Hepatocyte (in vitro differentiated cells): ENCODE measurements at regions not wholly inside any gene's neighbourhood (a gene's known extent, or its start where the extent isn't known, plus 50 kb on each side); places are given as distances from the start of the nearest gene placed in this dataset.

Source experiments
- DNase-seq: peaks from one replicate; pipeline ENCODE4 v3.0.0-alpha.2; 2016; ENCODE audit warnings: low spot score
- H2AFZ ChIP-seq: fragments of 200-600 bp; sonication (generic); 2 replicates; pipeline ENCODE4 v1.6.0; 2016; ENCODE audit warnings: antibody characterized with exemption, mild to moderate bottlenecking
- H3K27ac ChIP-seq: fragments of 200-600 bp; sonication (generic); 2 replicates; pipeline ENCODE4 v1.5.1; 2016; ENCODE audit warnings: mild to moderate bottlenecking
- H3K27me3 ChIP-seq: fragments of 200-600 bp; sonication (generic); 2 replicates; pipeline ENCODE4 v1.6.1; 2016
- H3K36me3 ChIP-seq: fragments of 200-600 bp; sonication (generic); replicated peaks from 2 replicates; pipeline ENCODE4 v1.5.1; 2016; ENCODE audit warnings: low read depth; ENCODE audit not compliant: insufficient read depth
- H3K4me1 ChIP-seq: fragments of 200-600 bp; sonication (generic); 2 replicates; pipeline ENCODE4 v1.5.1; 2016; ENCODE audit warnings: mild to moderate bottlenecking, moderate library complexity; ENCODE audit not compliant: insufficient read depth
- H3K4me2 ChIP-seq: fragments of 200-600 bp; sonication (generic); 2 replicates; pipeline ENCODE4 v1.6.0; 2016
- H3K4me3 ChIP-seq: fragments of 200-600 bp; sonication (generic); 2 replicates; pipeline ENCODE4 v1.5.1; 2016; ENCODE audit warnings: mild to moderate bottlenecking
- H3K79me2 ChIP-seq: fragments of 200-600 bp; sonication (generic); 2 replicates; pipeline ENCODE4 v1.6.0; 2017; ENCODE audit warnings: mild to moderate bottlenecking
- H3K9me2 ChIP-seq: fragments of 200-600 bp; sonication (generic); replicated peaks from 2 replicates; pipeline ENCODE4 v1.6.0; 2017; ENCODE audit warnings: mild to moderate bottlenecking; ENCODE audit not compliant: insufficient read depth
- H3K9me3 ChIP-seq: fragments of 200-600 bp; sonication (generic); 2 replicates; pipeline ENCODE4 v1.5.1; 2016; ENCODE audit warnings: low read depth, mild to moderate bottlenecking
- H4K20me1 ChIP-seq: fragments of 200-600 bp; sonication (generic); 2 replicates; pipeline ENCODE4 v1.6.0; 2016; ENCODE audit warnings: mild to moderate bottlenecking; ENCODE audit not compliant: insufficient read depth, poor library complexity, severe bottlenecking
- EZH2 ChIP-seq: fragments of 200-600 bp; sonication (generic); IDR thresholded peaks from 2 replicates; pipeline ENCODE4 v1.6.1; 2016; ENCODE audit warnings: antibody characterized with exemption, mild to moderate bottlenecking, borderline replicate concordance
- EZH2phosphoT487 ChIP-seq: fragments of 200-600 bp; sonication (generic); IDR thresholded peaks from one replicate; pipeline ENCODE4 v1.6.1; 2018; ENCODE audit warnings: antibody characterized with exemption, mild to moderate bottlenecking, low read depth, moderate library complexity; ENCODE audit not compliant: unreplicated experiment, severe bottlenecking
- WGBS: methylation state at CpG from one replicate; pipeline ENCODE4 v1.1.6; 2016; ENCODE audit warnings: low lambda C conversion rate; ENCODE audit errors: missing lambda C conversion rate; 5-methylcytosine and 5-hydroxymethylcytosine counted together
- TF ChIP-seq, protein P1 (sequence below): fragments of 200-600 bp; sonication (generic); IDR thresholded peaks from 2 replicates; pipeline ENCODE4 v1.5.1; 2016; ENCODE audit warnings: antibody characterized with exemption, mild to moderate bottlenecking; ENCODE audit not compliant: poor library complexity

GRCh38 chr2:123695426-123695825 is 329.7 kb upstream of the CNTNAP5 start:
- Histone ChIP-seq H4K20me1 (no peaks in the 10 kb centered on the region), H3K27ac (no peak overlapping the region), H3K9me3 (no peaks in the 10 kb centered on the region), H3K36me3 (no peaks in the 10 kb centered on the region), H3K4me2 (no peak overlapping the region), H2AFZ (no peak overlapping the region), H3K9me2 (no peaks in the 10 kb centered on the region), H3K4me1 (no peaks in the 10 kb centered on the region), H3K4me3 (no peak overlapping the region), H3K27me3 (no peaks in the 10 kb centered on the region), H3K79me2 (no peaks in the 10 kb centered on the region)
- no peak for TF ChIP-seq EZH2phosphoT487
- TF ChIP-seq EZH2, result no peak
- TF ChIP-seq, protein P1, sequence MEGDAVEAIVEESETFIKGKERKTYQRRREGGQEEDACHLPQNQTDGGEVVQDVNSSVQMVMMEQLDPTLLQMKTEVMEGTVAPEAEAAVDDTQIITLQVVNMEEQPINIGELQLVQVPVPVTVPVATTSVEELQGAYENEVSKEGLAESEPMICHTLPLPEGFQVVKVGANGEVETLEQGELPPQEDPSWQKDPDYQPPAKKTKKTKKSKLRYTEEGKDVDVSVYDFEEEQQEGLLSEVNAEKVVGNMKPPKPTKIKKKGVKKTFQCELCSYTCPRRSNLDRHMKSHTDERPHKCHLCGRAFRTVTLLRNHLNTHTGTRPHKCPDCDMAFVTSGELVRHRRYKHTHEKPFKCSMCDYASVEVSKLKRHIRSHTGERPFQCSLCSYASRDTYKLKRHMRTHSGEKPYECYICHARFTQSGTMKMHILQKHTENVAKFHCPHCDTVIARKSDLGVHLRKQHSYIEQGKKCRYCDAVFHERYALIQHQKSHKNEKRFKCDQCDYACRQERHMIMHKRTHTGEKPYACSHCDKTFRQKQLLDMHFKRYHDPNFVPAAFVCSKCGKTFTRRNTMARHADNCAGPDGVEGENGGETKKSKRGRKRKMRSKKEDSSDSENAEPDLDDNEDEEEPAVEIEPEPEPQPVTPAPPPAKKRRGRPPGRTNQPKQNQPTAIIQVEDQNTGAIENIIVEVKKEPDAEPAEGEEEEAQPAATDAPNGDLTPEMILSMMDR, result no peak
- 73% methylated on average over 4 of the region's 4 CpGs for WGBS
- peak; percentile 17 for DNase-seq

- DNase-seq, result no peak
- WGBS, result 89% methylated on average over 4 of the region's 4 CpGs
These were observed 329.1 kb upstream of the CNTNAP5 start for GRCh38 chr2:123696021-123696420.

DNA sequence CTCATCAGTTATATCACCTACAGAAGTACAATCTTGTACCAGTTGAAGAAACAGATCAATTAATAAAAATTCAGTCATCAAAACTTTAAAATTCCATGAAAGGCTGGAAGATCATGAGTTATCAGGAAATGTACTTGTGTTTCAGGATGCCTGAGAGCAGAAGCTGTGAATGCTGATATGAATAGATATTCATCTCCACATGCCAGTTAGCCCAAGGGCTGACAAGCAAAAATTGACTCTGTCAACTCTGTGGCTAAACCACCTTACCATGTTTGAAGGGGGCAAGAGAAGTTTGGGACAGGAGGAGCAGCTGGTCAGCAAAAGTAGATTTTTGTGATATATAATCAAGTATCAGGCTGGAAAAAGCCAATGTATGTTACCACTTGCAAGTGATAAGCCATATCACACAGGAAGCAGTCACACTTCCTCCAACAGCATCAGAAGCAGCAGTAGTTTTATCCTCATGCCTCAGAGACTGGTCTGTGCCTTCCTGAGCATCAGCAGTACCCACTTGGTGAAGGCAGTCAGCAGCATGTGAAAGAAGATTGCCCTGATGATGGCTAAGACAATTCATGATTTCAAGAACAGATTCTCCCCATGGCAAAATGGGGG is 328.2 kb upstream of the CNTNAP5 start:
- Histone ChIP-seq H4K20me1 (no peaks in the 10 kb centered on the region), H3K27me3 (no peaks in the 10 kb centered on the region), H3K4me2 (no peak overlapping the region), H3K9me3 (no peaks in the 10 kb centered on the region), H3K9me2 (no peaks in the 10 kb centered on the region), H3K79me2 (no peaks in the 10 kb centered on the region), H2AFZ (no peak overlapping the region), H3K4me1 (no peaks in the 10 kb centered on the region), H3K36me3 (no peaks in the 10 kb centered on the region), H3K4me3 (no peak overlapping the region), H3K27ac (no peak overlapping the region)
- no peak for DNase-seq
- no peak for TF ChIP-seq EZH2phosphoT487
- TF ChIP-seq EZH2, result no peak
- TF ChIP-seq, protein P1, result no peak

More at GRCh38 chr2:123696021-123696420, 329.1 kb upstream of the CNTNAP5 start:
- TF ChIP-seq, protein P1, result no peak
- no peak for TF ChIP-seq EZH2
- TF ChIP-seq EZH2phosphoT487, result no peak
- Histone ChIP-seq H2AFZ (no peak overlapping the region), H3K4me2 (no peak overlapping the region), H3K27me3 (no peaks in the 10 kb centered on the region), H3K9me2 (no peaks in the 10 kb centered on the region), H3K9me3 (no peaks in the 10 kb centered on the region), H3K36me3 (no peaks in the 10 kb centered on the region), H3K27ac (no peak overlapping the region), H3K79me2 (no peaks in the 10 kb centered on the region), H3K4me3 (no peak overlapping the region), H3K4me1 (no peaks in the 10 kb centered on the region), H4K20me1 (no peaks in the 10 kb centered on the region)

DNA sequence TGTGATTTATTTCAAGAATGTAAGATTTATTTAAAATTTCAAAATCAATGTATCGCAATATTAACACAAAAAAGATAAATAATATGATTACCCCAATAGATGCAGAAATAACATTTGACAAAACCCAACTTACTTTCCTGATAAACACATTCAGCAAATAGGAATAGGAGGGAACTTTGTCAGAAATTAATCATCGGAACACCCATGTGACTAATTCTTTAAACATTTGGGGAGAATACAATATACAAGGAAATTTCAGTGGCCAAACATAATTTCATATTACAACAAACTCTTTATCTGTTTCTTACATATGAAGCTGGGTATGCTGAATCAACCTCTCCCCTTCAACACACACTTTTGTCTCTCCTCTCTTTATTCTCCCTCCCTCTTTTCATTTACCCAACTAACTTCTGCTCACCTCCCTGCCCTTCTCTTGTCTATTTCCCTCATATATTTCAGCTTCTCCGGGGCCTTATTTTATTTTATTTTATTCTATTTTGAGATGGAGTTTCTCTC is 309.6 kb upstream of the CNTNAP5 start:
- Histone ChIP-seq H3K4me2 (no peak overlapping the region), H3K4me1 (no peaks in the 10 kb centered on the region), H3K9me3 (no peaks in the 10 kb centered on the region), H3K27me3 (no peaks in the 10 kb centered on the region), H3K27ac (no peak overlapping the region), H3K79me2 (no peaks in the 10 kb centered on the region), H3K9me2 (no peaks in the 10 kb centered on the region), H3K4me3 (no peak overlapping the region), H2AFZ (no peak overlapping the region), H4K20me1 (no peaks in the 10 kb centered on the region), H3K36me3 (no peaks in the 10 kb centered on the region)
- no peak for TF ChIP-seq EZH2phosphoT487
- no peak for TF ChIP-seq EZH2
- TF ChIP-seq, protein P1, result no peak
- WGBS, result 93% methylated on average over 3 of the region's 3 CpGs
- DNase-seq, result no peak
